GM19397 (cell line): ENCODE measurements at regions not wholly inside any gene's neighbourhood (a gene's known extent, or its start where the extent isn't known, plus 50 kb on each side); places are given as distances from the start of the nearest gene placed in this dataset.

Experiments
- ATAC-seq: cut with Tn5 transposase; IDR thresholded peaks from one replicate; pipeline ENCODE4 v1.9.1; 2021; ENCODE audit warnings: mild to moderate bottlenecking, moderate library complexity; ENCODE audit not compliant: unreplicated experiment

- no peak for ATAC-seq
Observed at GRCh38 chr2:158049129-158049855, 52.4 kb upstream of the UPP2 start.

DNA sequence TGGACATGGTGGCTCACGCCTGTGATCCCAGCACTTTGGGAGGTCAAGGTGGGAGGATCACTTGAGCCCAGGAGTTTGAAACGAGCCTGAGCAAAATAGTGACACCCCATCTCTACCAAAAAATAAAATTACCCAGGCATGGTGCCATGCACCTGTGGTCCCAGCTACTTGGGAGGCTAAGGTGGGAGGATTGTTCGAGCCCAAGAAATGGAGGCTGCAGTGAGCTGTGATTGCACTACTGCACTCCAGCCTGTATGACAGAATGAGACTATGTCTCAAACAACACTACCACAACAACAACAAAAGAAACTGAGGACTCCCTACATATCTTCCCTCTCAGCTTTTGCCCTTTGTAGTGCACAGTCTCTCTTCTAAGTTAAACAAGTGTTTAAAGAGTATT, 53.3 kb upstream of the UPP2 start:
- no peak for ATAC-seq

- no peak for ATAC-seq
Observed at GRCh38 chr2:158047156-158047611, 54.5 kb upstream of the UPP2 start.

GRCh38 chr2:158046121-158046880, 55.4 kb upstream of the UPP2 start:
- no peak for ATAC-seq

- no peak for ATAC-seq
Observed at GRCh38 chr2:158045362-158045761, 56.3 kb upstream of the UPP2 start.

- ATAC-seq: no peak
Observed at GRCh38 chr2:158043181-158043948, 58.3 kb upstream of the UPP2 start.

- no peak for ATAC-seq
Observed at GRCh38 chr2:158042666-158043065, 59.0 kb upstream of the UPP2 start.

DNA sequence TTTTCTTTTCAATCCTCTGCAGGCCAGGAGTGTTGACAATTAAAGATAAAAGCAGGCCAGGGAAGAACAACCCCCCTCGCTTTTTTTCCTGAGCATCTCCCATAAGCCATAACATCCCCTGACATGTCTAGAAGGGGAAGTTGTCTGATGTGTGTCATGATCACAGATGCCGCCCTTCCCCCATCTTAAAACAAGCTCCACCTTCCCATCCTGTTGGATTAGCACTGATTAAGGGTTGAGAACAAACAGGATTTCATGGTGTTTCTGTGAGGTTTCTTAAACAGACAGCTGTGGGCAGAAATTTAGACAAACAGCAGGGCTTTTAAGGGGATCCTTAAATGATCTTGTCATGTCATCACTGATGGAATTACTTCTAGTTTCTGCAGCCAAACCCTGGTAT, 59.4 kb upstream of the UPP2 start:
- no peak for ATAC-seq

- ATAC-seq: no peak
Observed at GRCh38 chr2:158041400-158041799, 60.3 kb upstream of the UPP2 start.

DNA sequence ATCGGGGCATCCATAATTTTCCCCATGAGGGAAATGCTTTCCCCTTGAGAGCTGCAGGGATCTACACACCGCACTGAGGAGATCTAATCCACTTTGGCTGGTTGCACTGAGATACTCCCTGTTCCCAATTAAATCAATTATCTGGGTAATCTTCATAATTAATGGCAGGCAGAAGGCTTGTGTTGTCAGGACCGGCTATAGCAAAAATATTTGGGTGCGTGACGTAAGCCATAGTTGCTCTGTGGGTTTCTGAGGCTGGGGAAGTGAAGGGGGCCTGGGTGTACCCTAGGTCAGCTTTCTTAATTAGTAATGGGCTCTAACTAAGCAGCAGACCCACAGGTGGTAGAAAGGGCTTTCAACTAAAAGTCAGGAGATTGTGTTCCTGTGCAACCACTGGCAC, 62.8 kb upstream of the UPP2 start:
- no peak for ATAC-seq

DNA sequence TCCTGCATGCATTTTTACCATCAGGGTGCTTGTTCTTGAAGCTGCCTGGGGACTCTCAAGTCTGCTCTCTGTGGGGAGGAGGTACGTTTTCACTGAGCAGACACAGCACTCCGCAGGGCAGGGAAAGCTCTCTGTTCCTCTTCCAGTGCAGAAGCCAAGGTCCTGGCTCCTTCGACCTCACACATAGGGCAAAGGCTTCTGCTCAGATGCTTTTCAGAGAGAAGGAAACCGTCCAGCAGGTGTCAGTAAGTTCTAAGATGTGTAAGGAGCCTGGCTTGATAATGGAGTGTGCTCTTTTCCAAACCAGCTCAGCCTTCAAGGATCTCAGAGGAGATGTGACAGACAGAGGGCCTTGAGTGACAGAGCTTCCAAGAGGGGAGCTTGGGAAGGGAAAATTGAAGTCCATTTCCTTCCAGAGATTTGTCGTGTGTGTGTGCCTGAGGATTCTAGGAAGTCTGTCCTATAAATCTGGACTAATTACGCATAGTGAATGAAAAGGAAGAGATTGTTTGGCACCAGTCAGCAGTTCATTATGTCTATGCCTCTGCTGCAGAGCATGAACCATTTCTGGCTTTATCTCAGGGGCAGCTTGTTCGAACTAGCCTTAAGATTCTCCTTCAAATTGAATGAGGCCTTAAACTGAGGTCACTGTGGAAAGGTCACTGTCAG, 67.3 kb upstream of the UPP2 start:
- peak; percentile 81 for ATAC-seq

DNA sequence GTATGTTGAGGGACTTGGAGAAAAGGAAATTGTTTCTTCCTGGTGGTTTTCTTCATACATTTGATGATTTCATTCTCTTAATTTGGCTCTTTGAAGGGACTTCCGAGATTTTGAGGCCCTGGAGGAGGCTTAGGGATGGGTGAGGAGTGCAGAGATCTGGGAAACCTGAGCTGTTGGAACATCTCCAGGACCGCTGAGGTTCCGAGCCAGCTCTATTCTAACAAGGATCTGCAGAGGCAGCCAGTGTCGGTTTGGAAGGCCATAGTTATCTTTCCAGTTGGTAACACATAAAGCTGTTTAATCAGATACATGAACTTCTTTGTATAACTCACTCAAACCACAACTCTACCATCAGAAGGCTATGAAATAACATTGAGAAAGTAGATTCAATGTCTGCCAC, 70.3 kb upstream of the UPP2 start:
- no peak for ATAC-seq

- no peak for ATAC-seq
Observed at GRCh38 chr2:158025255-158025996, 76.2 kb upstream of the UPP2 start.

DNA sequence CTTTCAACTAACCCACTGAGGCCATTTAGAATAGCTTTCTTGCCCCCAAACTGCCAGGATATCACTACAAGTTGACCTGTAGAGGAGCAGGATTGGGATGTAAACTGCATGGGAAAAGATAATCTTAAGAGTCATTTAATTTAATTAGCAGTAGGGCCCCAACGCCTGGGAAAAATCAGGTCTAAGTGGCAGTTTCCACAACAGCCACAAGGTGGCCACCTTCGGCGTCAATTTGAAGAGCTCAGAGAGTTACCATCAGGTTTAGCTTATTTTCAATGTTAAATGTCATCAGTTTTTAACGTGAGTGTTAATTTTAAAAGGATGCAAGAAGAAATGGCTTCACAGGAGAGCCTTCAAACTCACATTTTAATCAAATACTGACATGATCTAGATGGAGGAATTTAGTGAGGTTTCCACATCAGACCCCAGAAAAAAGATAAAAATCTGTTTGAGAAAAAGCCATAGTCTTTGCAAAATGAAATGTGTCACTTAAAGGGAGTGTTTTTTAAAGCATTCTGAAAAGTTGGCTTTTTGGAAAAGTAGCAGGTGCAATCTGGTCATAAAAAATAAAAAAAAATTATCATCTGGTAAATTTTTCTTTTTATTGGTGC, 77.3 kb upstream of the UPP2 start:
- ATAC-seq: peak; percentile 72

- no peak for ATAC-seq
Observed at GRCh38 chr2:158022888-158023287, 78.8 kb upstream of the UPP2 start.

GRCh38 chr2:158021226-158021625, 80.5 kb upstream of the UPP2 start:
- ATAC-seq: no peak

- ATAC-seq: no peak
Observed at GRCh38 chr2:158015428-158016076, 86.1 kb upstream of the UPP2 start.

- no peak for ATAC-seq
Observed at GRCh38 chr2:158013891-158014290, 87.8 kb upstream of the UPP2 start.

DNA sequence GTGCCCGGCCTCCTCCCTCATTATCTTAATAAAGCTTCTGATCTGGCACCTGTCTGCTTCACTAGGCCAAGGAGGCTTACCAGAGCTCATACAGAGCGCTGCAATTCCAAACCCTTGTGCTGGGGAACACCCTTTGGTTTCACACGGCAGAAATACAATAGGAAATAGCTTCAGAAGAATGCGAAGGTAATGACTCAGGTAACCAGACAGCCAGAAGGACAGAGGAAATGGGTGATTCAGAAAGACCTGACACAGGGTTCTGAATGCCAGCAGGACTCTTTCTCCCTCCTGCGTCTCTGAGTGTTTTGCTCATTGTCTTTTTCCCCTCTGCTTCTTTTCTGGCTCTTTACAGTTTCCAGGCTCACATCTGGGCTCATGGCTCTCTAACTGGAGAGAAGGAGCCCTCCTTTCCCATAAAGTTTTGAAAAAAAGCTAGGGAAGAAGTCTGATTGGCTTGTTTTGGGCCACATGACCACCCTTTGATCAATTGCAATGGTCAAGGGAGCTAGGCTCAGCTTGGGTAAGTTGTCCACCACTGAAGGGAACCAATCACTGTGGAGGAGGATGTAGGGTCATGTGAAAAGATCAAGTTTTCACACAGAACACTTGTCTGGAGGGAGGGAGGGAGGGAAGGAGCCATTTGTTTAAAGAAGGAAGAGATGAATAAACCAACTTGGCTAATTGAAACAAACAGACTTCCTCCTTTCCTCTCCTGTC, 90.5 kb upstream of the UPP2 start:
- ATAC-seq: no peak
